Neural progenitor cell (in vitro differentiated cells): ENCODE measurements at regions not wholly inside any gene's neighbourhood (a gene's known extent, or its start where the extent isn't known, plus 50 kb on each side); places are given as distances from the start of the nearest gene placed in this dataset.

Experiments used
- DNase-seq: peaks from one replicate; pipeline ENCODE4 v3.0.0-alpha.2; 2016; ENCODE audit warnings: low spot score
- H2AFZ ChIP-seq: fragments of 200-600 bp; sonication (generic); replicated peaks from 2 replicates; pipeline ENCODE4 v1.6.1; 2016; ENCODE audit warnings: antibody characterized with exemption
- H3F3A ChIP-seq: fragments of 200-600 bp; sonication (generic); 2 replicates; pipeline ENCODE4 v1.6.1; 2016; ENCODE audit warnings: antibody characterized with exemption, low read depth
- H3K27ac ChIP-seq: fragments of 200-600 bp; sonication (generic); 2 replicates; pipeline ENCODE4 v1.5.1; 2016; ENCODE audit warnings: mild to moderate bottlenecking
- H3K27me3 ChIP-seq: fragments of 200-600 bp; sonication (generic); 2 replicates; pipeline ENCODE4 v1.6.1; 2016; ENCODE audit warnings: mild to moderate bottlenecking, moderate library complexity
- H3K36me3 ChIP-seq: fragments of 200-600 bp; sonication (generic); 2 replicates; pipeline ENCODE4 v1.5.1; 2016
- H3K4me1 ChIP-seq: fragments of 200-600 bp; sonication (generic); 2 replicates; pipeline ENCODE4 v1.6.1; 2016; ENCODE audit warnings: mixed run types
- H3K4me2 ChIP-seq: fragments of 200-600 bp; sonication (generic); 2 replicates; pipeline ENCODE4 v1.6.1; 2016
- H3K4me3 ChIP-seq: fragments of 200-600 bp; sonication (generic); 2 replicates; pipeline ENCODE4 v1.5.1; 2016
- H3K79me2 ChIP-seq: fragments of 200-600 bp; sonication (generic); 2 replicates; pipeline ENCODE4 v1.6.1; 2016; ENCODE audit warnings: low read depth
- H3K9ac ChIP-seq: fragments of 200-600 bp; sonication (generic); 2 replicates; pipeline ENCODE4 v1.6.1; 2016
- H3K9me3 ChIP-seq: fragments of 200-600 bp; sonication (generic); 2 replicates; pipeline ENCODE4 v1.5.1; 2016; ENCODE audit warnings: low read depth
- H4K20me1 ChIP-seq: fragments of 200-600 bp; sonication (generic); 2 replicates; pipeline ENCODE4 v1.6.1; 2016; ENCODE audit warnings: low read depth
- H3K27ac Mint-ChIP-seq: 3 replicates; pipeline ENCODE4 v1.8.0; 2021; ENCODE audit warnings: mixed read lengths
- H3K27me3 Mint-ChIP-seq: 2 replicates; pipeline ENCODE4 v1.8.0; 2022; ENCODE audit warnings: low read depth, mild to moderate bottlenecking, inconsistent platforms, moderate library complexity, mixed read lengths; ENCODE audit not compliant: insufficient read depth
- H3K36me3 Mint-ChIP-seq: 3 replicates; pipeline ENCODE4 v1.8.0; 2021; ENCODE audit warnings: mixed read lengths
- H3K4me1 Mint-ChIP-seq: 3 replicates; pipeline ENCODE4 v1.8.0; 2021; ENCODE audit warnings: mixed read lengths
- H3K4me3 Mint-ChIP-seq: 3 replicates; pipeline ENCODE4 v1.8.0; 2021; ENCODE audit warnings: mild to moderate bottlenecking, moderate library complexity, mixed read lengths
- H3K9me3 Mint-ChIP-seq: 3 replicates; pipeline ENCODE4 v1.8.0; 2020; ENCODE audit warnings: mixed read lengths
- CTCF ChIP-seq: fragments of 200-600 bp; sonication (generic); IDR thresholded peaks from 2 replicates; pipeline ENCODE4 v1.5.1; 2017; ENCODE audit warnings: antibody characterized with exemption, mild to moderate bottlenecking
- EZH2 ChIP-seq: fragments of 200-600 bp; sonication (generic); IDR thresholded peaks from 2 replicates; pipeline ENCODE4 v1.6.1; 2017; ENCODE audit warnings: antibody characterized with exemption, mild to moderate bottlenecking, moderate library complexity
- EZH2phosphoT487 ChIP-seq: fragments of 200-600 bp; sonication (generic); IDR thresholded peaks from 2 replicates; pipeline ENCODE4 v1.6.1; 2017; ENCODE audit warnings: antibody characterized with exemption

GRCh38 chr5:158267228-158267627, 408.3 kb upstream of the CLINT1 start:
- no peaks in the 10 kb centered on the region for H4K20me1 ChIP-seq
- no peaks in the 10 kb centered on the region for H3K36me3 ChIP-seq
- H3K4me1 ChIP-seq: peaks cover 24% of the 10 kb centered on the region
- Mint-ChIP-seq H3K4me3 (no peak overlapping the region), H3K36me3 (no peaks in the 10 kb centered on the region), H3K9me3 (peaks cover 14% of the 10 kb centered on the region), H3K27ac (no peak overlapping the region), H3K4me1 (peaks cover 25% of the 10 kb centered on the region), H3K27me3 (peaks cover 2% of the 10 kb centered on the region)
- H3K4me2 ChIP-seq: no peak overlapping the region
- H3K27ac ChIP-seq: no peak overlapping the region
- H3K9ac ChIP-seq: no peak overlapping the region
- H3K4me3 ChIP-seq: no peak overlapping the region
- H3K27me3 ChIP-seq: no peaks in the 10 kb centered on the region
- peaks cover 17% of the 10 kb centered on the region for H3F3A ChIP-seq
- H2AFZ ChIP-seq: no peak overlapping the region
- DNase-seq: no peak
- H3K79me2 ChIP-seq: no peaks in the 10 kb centered on the region
- peaks cover 7% of the 10 kb centered on the region for H3K9me3 ChIP-seq
- TF ChIP-seq EZH2 (no peak), CTCF (no peak), EZH2phosphoT487 (no peak)

GRCh38 chr5:158265931-158266700, 407.2 kb upstream of the CLINT1 start:
- Histone ChIP-seq H3K79me2 (no peaks in the 10 kb centered on the region), H3K4me3 (no peak overlapping the region), H3K9ac (no peak overlapping the region), H3K4me1 (peaks cover 13% of the 10 kb centered on the region), H4K20me1 (no peaks in the 10 kb centered on the region), H2AFZ (no peak overlapping the region), H3K4me2 (no peak overlapping the region), H3K27ac (no peak overlapping the region), H3K9me3 (peaks cover 7% of the 10 kb centered on the region), H3F3A (peaks cover 7% of the 10 kb centered on the region), H3K36me3 (no peaks in the 10 kb centered on the region), H3K27me3 (no peaks in the 10 kb centered on the region)
- Mint-ChIP-seq H3K27me3 (peaks cover 2% of the 10 kb centered on the region), H3K9me3 (peaks cover 14% of the 10 kb centered on the region), H3K4me3 (no peak overlapping the region), H3K4me1 (peaks cover 14% of the 10 kb centered on the region), H3K27ac (no peak overlapping the region), H3K36me3 (no peaks in the 10 kb centered on the region)
- DNase-seq: no peak
- TF ChIP-seq EZH2phosphoT487 (no peak), EZH2 (no peak), CTCF (no peak)

- no peaks in the 10 kb centered on the region for H3K36me3 ChIP-seq
- Mint-ChIP-seq H3K4me1 (peaks cover 6% of the 10 kb centered on the region), H3K4me3 (no peak overlapping the region), H3K9me3 (peaks cover 16% of the 10 kb centered on the region), H3K27ac (peak overlapping the region; percentile 34), H3K27me3 (peaks cover 2% of the 10 kb centered on the region), H3K36me3 (no peaks in the 10 kb centered on the region)
- H3K4me2 ChIP-seq: no peak overlapping the region
- H3K9ac ChIP-seq: no peak overlapping the region
- no peak overlapping the region for H3K4me3 ChIP-seq
- no peaks in the 10 kb centered on the region for H3K79me2 ChIP-seq
- H3K27me3 ChIP-seq: no peaks in the 10 kb centered on the region
- H3K4me1 ChIP-seq: peaks cover 6% of the 10 kb centered on the region
- no peaks in the 10 kb centered on the region for H4K20me1 ChIP-seq
- DNase-seq: no peak
- H3K9me3 ChIP-seq: peaks cover 7% of the 10 kb centered on the region
- H3K27ac ChIP-seq: no peak overlapping the region
- no peak for TF ChIP-seq CTCF
- TF ChIP-seq EZH2phosphoT487: no peak
- TF ChIP-seq EZH2: no peak
- H2AFZ ChIP-seq: peak overlapping the region; percentile 15
- no peaks in the 10 kb centered on the region for H3F3A ChIP-seq
Observed at GRCh38 chr5:158265346-158265745, 406.4 kb upstream of the CLINT1 start.
